Upper lobe of right lung (tissue), 1 donor: ENCODE measurements at regions not wholly inside any gene's neighbourhood (a gene's known extent, or its start where the extent isn't known, plus 50 kb on each side); places are given as distances from the start of the nearest gene placed in this dataset.
"Not testable (repeated sequence)": the region's sequence is repeated elsewhere in the genome, so short reads cannot be mapped to it uniquely, and the experiment has no call there.

ENCODE experiments used
- ATAC-seq: fragments of 200-7000 bp; cut with Tn5 transposase; one replicate; pipeline ENCODE4 v1.9.1; 2020; ENCODE audit warnings: mild to moderate bottlenecking, moderate library complexity
- DNase-seq: peaks from one replicate; pipeline ENCODE4 v3.0.0-alpha.2; 2020
- H3K27ac ChIP-seq: fragments of 200-600 bp; one replicate; pipeline ENCODE4 v1.8.0; 2022
- H3K27me3 ChIP-seq: fragments of 200-600 bp; one replicate; pipeline ENCODE4 v1.8.0; 2022; ENCODE audit warnings: mild to moderate bottlenecking
- H3K36me3 ChIP-seq: fragments of 200-600 bp; one replicate; pipeline ENCODE4 v1.8.0; 2022
- H3K4me1 ChIP-seq: fragments of 200-600 bp; one replicate; pipeline ENCODE4 v1.8.0; 2022
- H3K4me3 ChIP-seq: fragments of 200-600 bp; one replicate; pipeline ENCODE4 v1.8.0; 2022; ENCODE audit warnings: mild to moderate bottlenecking
- H3K9me3 ChIP-seq: fragments of 200-600 bp; one replicate; pipeline ENCODE4 v1.8.0; 2022
- intact Hi-C: fragments of 100-400 bp; cut with DNase I; formaldehyde crosslinking; loops from one replicate; pipeline ENCODE4 v1.11.0; 2022
- TF ChIP-seq, protein P1 (sequence below): fragments of 200-600 bp; IDR thresholded peaks from one replicate; pipeline ENCODE4 v1.8.0; 2022; ENCODE audit warnings: antibody characterized with exemption
- donor health status: DM: no; HTN: yes; CAD: no; lungs with severe emphysema.

- DNase-seq, result no peak
- TF ChIP-seq, protein P1, sequence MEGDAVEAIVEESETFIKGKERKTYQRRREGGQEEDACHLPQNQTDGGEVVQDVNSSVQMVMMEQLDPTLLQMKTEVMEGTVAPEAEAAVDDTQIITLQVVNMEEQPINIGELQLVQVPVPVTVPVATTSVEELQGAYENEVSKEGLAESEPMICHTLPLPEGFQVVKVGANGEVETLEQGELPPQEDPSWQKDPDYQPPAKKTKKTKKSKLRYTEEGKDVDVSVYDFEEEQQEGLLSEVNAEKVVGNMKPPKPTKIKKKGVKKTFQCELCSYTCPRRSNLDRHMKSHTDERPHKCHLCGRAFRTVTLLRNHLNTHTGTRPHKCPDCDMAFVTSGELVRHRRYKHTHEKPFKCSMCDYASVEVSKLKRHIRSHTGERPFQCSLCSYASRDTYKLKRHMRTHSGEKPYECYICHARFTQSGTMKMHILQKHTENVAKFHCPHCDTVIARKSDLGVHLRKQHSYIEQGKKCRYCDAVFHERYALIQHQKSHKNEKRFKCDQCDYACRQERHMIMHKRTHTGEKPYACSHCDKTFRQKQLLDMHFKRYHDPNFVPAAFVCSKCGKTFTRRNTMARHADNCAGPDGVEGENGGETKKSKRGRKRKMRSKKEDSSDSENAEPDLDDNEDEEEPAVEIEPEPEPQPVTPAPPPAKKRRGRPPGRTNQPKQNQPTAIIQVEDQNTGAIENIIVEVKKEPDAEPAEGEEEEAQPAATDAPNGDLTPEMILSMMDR, result no peak
- no peak for ATAC-seq
- H3K9me3 ChIP-seq, result no peaks in the 10 kb centered on the region
- intact Hi-C loops, result no loop called here
- no peak overlapping the region for H3K4me3 ChIP-seq
- no peaks in the 10 kb centered on the region for H3K4me1 ChIP-seq
- H3K36me3 ChIP-seq, result no peaks in the 10 kb centered on the region
- peaks cover 4% of the 10 kb centered on the region for H3K27me3 ChIP-seq
- no peak overlapping the region for H3K27ac ChIP-seq
These were observed 262.5 kb upstream of the ATP10A start for GRCh38 chr15:26125664-26126063.

DNA sequence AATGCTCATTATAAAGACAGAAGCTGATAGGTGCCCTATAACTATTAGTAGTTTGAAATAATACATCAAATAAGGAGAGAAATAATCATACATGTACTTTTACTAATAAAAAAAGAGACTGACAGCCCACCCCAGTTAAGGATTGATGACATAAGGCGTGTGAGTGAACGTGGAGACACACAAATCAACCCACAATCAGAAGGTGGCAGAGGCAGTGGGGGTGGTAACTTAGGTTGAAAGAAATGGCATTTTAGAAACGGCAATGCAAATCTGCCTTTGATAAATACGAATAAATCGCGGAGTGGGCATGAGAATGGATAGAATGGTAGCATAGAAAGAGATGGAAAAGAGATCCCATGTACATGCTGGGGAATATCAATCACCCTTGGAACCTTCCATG, 256.2 kb upstream of the ATP10A start:
- Histone ChIP-seq H3K36me3 (no peaks in the 10 kb centered on the region), H3K27me3 (no peaks in the 10 kb centered on the region), H3K4me3 (no peak overlapping the region), H3K27ac (no peak overlapping the region), H3K4me1 (no peaks in the 10 kb centered on the region), H3K9me3 (no peaks in the 10 kb centered on the region)
- DNase-seq, result no peak
- intact Hi-C loops, result no loop called here
- TF ChIP-seq, protein P1, result no peak
- ATAC-seq, result no peak

- Histone ChIP-seq H3K27me3 (no peaks in the 10 kb centered on the region), H3K9me3 (no peaks in the 10 kb centered on the region), H3K4me3 (no peak overlapping the region), H3K36me3 (no peaks in the 10 kb centered on the region), H3K27ac (no peak overlapping the region), H3K4me1 (no peaks in the 10 kb centered on the region)
- ATAC-seq (no peak), DNase-seq (no peak)
- TF ChIP-seq, protein P1, result no peak
- intact Hi-C loops, result no loop called here
These were observed 252.3 kb upstream of the ATP10A start for GRCh38 chr15:26115229-26115943.

GRCh38 chr15:26114128-26114527, 251.0 kb upstream of the ATP10A start:
- DNase-seq, H3K27me3 ChIP-seq, ATAC-seq, H3K9me3 ChIP-seq, H3K36me3 ChIP-seq, H3K4me3 ChIP-seq, H3K27ac ChIP-seq, H3K4me1 ChIP-seq, intact Hi-C loops: not testable (repeated sequence)

GRCh38 chr15:26113296-26113695, 250.2 kb upstream of the ATP10A start:
- Histone ChIP-seq H3K27me3 (no peaks in the 10 kb centered on the region), H3K27ac (no peak overlapping the region), H3K4me1 (no peaks in the 10 kb centered on the region), H3K36me3 (no peaks in the 10 kb centered on the region), H3K4me3 (no peak overlapping the region), H3K9me3 (no peaks in the 10 kb centered on the region)
- no peak for ATAC-seq
- DNase-seq, result no peak
- intact Hi-C loops, result no loop called here
- TF ChIP-seq, protein P1, result no peak

DNA sequence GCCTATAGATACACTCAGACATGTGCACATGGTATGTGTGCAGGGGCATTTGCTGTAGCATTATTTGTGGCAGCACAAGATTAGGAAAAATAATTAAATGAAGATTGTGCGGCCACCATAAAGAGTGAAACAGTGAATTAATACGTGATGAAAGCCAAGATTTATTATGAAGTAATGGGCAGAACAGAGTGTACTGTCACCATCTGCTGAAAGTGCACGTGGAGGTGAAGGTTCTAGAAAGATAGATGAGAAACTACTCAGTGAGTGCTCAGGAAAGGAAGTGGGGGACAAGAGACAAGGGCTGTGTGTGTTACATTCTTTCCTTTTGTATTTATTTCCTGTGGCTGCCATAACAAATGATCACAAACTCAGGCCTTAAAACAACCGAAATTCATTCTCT, 246.1 kb upstream of the ATP10A start:
- Histone ChIP-seq H3K36me3 (no peaks in the 10 kb centered on the region), H3K27me3 (no peaks in the 10 kb centered on the region), H3K27ac (no peak overlapping the region), H3K9me3 (peaks cover 3% of the 10 kb centered on the region), H3K4me1 (no peaks in the 10 kb centered on the region), H3K4me3 (no peak overlapping the region)
- TF ChIP-seq, protein P1, result no peak
- intact Hi-C loops, result no loop called here
- ATAC-seq, result no peak
- DNase-seq, result no peak
